Fibroblast of the aortic adventitia (primary cell): ENCODE measurements at regions not wholly inside any gene's neighbourhood (a gene's known extent, or its start where the extent isn't known, plus 50 kb on each side); places are given as distances from the start of the nearest gene placed in this dataset.

Experiments
- DNase-seq: peaks from one replicate; pipeline ENCODE4 v3.0.0-alpha.2; 2010; ENCODE audit warnings: low read depth
- H3K4me3 ChIP-seq: 2 replicates; pipeline ENCODE4 v1.5.1; 2011; ENCODE audit warnings: low read depth, mild to moderate bottlenecking, control low read depth, low read length, moderate library complexity
- TF ChIP-seq, protein P1 (sequence below): IDR thresholded peaks from 2 replicates; pipeline ENCODE4 v1.5.1; 2011; ENCODE audit warnings: mild to moderate bottlenecking, low read length, control low read depth, inconsistent platforms; ENCODE audit not compliant: insufficient read depth

DNA sequence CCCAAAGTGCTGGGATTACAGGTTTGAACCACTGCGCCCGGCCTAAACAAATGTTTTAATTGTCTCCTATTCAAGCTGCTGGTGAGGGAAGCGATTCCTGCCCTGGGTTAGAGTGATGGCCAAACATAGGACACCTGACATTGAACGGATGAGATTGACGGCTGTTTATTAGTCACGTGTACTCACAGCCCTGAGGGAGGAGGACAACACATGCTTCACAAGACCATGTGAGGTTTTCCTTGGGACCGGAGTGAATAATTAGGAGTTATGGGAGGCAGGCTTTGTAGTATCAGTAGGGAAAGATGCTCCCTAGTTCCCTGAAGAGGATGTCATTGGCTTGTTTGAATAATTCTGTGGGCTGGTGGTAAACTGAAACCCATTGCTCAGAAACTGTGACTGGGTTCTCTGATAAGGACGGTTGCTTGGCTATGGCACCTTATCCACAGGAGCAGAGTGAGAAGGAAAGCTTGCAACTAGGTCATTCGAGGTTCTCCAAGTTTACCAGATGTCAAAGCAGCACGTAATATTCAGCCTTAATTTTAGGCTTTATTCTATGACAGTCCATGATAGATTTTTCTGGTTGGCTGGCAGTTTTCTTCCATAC, 245.8 kb downstream of the PLA2G4A start:
- TF ChIP-seq, protein P1, sequence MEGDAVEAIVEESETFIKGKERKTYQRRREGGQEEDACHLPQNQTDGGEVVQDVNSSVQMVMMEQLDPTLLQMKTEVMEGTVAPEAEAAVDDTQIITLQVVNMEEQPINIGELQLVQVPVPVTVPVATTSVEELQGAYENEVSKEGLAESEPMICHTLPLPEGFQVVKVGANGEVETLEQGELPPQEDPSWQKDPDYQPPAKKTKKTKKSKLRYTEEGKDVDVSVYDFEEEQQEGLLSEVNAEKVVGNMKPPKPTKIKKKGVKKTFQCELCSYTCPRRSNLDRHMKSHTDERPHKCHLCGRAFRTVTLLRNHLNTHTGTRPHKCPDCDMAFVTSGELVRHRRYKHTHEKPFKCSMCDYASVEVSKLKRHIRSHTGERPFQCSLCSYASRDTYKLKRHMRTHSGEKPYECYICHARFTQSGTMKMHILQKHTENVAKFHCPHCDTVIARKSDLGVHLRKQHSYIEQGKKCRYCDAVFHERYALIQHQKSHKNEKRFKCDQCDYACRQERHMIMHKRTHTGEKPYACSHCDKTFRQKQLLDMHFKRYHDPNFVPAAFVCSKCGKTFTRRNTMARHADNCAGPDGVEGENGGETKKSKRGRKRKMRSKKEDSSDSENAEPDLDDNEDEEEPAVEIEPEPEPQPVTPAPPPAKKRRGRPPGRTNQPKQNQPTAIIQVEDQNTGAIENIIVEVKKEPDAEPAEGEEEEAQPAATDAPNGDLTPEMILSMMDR: no peak
- H3K4me3 ChIP-seq: no peak overlapping the region
- no peak for DNase-seq

DNA sequence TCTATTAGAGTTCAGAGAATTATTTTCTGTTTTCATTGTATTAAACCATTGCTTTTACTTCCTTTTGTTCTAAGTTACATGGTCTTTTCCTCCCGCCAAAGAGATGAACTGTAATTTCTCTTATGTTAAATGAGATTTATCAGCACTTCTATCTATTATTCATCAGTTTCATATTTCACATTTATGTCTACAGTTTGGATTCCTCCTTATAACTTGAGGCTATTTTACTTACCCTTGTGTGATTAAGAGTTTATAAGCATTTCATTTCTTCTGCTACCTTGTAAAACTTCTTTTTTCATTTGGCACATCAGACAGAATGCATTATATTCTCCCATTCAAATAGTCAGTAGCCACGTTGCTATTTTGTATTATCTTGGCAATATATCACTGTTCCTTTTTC, 248.2 kb downstream of the PLA2G4A start:
- TF ChIP-seq, protein P1: no peak
- no peak overlapping the region for H3K4me3 ChIP-seq
- DNase-seq: no peak

DNA sequence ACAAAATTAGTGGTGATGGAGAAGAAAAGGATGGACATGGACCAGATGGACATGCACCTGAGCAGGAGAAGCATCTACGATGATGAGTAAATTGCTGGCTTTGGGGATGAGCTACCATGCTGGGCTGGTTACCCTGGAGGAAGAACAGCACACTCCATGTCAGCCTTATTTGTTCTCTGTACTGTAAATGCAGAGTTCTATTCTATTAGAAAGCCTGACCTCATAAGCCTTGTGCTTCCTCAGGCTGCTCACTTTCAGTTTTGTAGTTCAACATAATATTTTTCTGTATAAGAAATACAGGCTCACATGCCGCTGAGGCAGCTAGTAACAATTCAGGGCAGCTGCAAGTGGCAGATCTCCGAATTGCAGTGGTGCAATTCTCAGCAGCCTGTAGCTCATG, 249.6 kb downstream of the PLA2G4A start:
- TF ChIP-seq, protein P1: no peak
- DNase-seq: no peak

DNA sequence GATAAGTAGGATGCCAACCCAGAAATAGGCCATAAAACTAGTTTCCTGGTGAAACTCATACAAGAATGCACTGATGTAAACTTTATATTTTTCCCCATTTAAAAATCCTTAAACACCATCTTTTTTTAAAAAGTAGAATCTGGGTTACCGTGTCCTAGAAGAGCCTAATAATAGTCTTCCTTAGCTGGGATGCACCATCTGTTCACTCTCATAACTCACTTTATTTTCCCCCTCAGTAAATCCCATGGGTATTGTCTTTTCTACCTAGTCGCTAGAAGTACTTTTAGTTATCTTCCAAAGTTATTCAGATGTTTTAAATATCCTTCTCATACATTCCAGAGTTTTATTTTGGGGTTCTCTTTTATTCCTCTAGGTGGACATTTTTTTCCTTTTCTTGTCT, 250.2 kb downstream of the PLA2G4A start:
- TF ChIP-seq, protein P1: no peak

More for the DNA sequence above, 249.6 kb downstream of the PLA2G4A start:
- no peak overlapping the region for H3K4me3 ChIP-seq

DNA sequence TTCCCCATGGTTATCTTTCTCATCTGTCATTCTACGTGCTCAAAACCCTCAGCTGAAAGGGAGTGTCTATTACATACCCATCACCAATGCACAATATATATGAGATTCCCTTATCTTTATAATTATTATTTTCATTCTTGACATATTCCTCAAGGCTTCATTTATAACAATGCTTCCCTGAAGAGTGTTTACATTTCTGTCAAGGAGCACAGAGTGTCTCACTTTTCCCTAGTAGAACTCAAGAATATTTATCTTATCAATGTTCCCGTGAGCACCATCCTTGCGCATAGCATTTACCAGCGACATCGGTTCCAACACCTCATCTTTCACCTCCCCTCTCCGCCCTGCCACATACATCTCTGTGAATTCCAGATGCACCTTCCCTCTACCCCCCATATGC, 250.6 kb downstream of the PLA2G4A start:
- DNase-seq: no peak
- TF ChIP-seq, protein P1: no peak
- no peak overlapping the region for H3K4me3 ChIP-seq

More for the DNA sequence above, 250.2 kb downstream of the PLA2G4A start:
- H3K4me3 ChIP-seq: no peak overlapping the region
- no peak for DNase-seq

DNA sequence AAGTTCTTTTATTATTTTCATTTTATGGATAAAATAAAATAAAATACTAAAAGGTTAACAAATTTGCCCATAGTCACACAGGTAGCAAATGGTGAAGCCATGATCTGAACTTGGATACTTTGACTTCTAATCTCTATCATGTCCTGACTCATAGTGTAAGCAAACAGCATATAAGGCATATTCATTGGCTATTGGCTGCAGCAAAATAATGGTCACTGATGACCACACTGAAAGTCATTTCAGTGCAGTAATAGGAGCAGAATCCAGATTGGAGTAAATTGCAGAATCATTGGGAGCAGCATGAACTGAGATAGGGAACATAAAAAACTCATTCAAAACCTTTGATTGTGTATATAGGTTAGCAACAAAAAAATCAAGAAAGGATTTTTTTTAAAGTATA, 262.9 kb downstream of the PLA2G4A start:
- DNase-seq: peak; percentile 4
- H3K4me3 ChIP-seq: no peak overlapping the region
- TF ChIP-seq, protein P1: no peak

DNA sequence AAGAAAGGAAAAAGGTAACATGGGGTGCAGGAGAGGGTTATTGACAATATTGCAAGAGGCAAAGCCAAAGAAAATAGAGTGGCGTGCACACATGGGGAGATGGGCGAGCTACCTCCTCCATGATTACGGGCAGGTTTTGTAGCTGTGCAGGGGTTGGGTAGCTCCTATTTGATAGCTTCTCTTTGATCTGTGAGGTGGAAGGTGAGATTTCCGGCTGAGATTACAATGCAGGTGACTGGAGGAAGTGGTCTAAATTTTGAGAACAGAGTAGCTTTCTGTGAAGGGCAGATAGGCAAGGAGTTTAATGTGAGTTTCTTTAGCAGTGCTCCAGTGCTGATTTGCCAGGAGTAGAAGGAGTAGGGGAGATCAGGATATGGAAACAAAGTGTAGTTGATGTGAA, 263.4 kb downstream of the PLA2G4A start:
- DNase-seq: no peak
- TF ChIP-seq, protein P1: no peak
- H3K4me3 ChIP-seq: no peak overlapping the region
